ENCODE measurements at regions not wholly inside any gene's neighbourhood (a gene's known extent, or its start where the extent isn't known, plus 50 kb on each side); places are given as distances from the start of the nearest gene placed in this dataset.
A peak's percentile ranks its signal among the peaks of the same experiment; 100 is the strongest.

GRCh38 chr12:27907766-27908165, 64.8 kb downstream of the PTHLH start:
- TF ChIP-seq CTCF (IDR thresholded peaks at IDR 0.05; ENCODE audit: low read depth, low read length): no peak
- no peak for DNase-seq (ENCODE audit: extremely low read depth, low read depth)

DNA sequence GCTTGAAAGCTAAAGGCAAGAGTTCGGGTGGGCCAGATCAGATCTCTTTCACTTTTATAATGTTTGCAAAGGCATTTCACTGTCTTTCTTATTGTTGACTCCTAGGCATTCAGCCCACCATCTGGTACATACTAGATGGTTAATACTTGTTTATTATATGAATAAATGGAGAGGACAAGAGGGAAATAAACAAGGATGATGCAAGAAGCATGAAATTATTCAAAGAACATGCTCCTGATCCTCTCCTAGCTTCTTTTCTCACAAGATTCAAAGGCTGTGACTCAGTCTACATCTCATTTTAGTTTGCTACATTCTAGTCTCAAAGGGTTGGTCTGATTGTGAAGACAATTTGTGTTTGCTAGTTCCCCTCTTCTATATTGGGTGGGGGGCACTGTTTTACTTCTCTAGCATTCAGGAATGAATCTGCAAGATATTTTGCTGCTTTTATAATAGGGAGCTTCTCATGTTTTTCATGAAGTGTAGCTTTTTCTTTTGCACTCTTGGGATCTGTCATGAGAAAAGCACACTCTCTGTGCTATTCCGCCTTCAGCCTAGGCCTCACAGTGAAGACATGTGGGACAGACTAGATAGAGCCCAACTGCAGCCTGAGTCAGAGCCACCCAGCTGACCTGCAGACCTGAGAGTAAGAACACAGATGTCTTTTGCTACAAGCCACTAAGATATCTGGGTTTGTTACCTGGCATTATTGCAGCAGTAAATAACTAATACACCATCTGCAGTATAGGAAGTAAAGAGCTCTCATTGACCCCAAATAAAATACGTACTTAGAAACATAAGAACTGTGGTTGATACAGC, 65.7 kb downstream of the PTHLH start:
- peak; percentile 62 for DNase-seq (ENCODE audit: extremely low read depth, low read depth)
- TF ChIP-seq CTCF (IDR thresholded peaks at IDR 0.05; ENCODE audit: low read depth, low read length): no peak

DNA sequence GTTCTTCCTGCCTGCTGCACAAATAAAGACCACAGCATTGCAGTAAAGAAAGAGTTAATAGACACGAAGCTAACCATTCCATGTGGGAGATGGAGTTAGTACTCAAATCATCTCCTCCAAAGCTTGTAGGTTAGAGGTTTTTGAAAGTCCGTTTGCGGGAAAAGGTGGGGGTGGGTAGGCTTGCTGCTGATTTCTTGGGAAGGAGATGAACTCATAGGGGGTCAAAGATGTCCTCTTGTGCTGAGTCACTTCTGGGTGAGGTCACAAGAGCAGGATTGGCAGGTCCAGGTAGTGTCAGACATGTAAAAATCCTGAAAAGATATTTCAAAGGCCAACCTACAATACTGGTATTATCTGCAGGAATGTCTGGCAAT, 66.4 kb downstream of the PTHLH start:
- DNase-seq (ENCODE audit: extremely low read depth, low read depth): no peak
- no peak for TF ChIP-seq CTCF (IDR thresholded peaks at IDR 0.05; ENCODE audit: low read depth, low read length)

DNA sequence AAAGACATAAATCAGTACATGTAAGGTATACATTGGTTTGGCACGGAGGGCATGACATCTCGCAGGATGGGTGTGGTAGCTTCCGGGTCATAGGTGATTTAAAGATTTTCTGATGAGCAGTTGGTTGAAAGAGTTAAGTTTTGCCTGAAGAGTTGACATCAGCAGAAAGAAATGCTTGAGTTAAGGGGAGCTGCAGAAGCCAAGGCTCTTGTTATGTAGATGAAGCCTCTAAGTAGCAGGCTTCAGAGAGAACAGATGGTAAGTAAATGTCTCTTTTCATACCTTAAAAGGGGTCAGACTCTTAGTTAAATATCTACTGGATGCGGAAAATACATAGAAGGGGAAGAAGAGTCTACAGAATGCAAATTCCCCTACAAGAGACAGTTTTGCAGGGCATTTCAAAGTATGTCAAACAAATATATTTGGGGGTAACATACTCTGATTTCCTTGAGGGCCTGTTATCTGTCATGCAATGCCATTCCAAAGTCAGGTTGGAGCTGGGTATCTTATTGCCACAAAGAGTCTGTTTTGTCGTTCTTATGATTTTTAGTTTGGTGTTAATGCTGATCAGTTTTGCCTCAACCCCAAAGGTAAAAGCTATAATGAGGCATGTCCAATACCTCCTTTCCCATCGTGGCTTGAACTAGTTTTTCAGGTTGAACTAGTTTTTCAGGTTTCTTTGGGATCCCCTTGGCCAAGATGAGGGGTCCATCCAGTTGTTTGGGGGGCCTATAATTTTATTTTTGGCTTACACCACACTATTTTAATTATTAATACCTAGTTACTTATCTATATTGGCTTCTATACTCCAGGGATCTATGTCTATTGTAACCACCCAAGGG, 67.0 kb downstream of the PTHLH start:
- no peak for TF ChIP-seq CTCF (IDR thresholded peaks at IDR 0.05; ENCODE audit: low read depth, low read length)
- no peak for DNase-seq (ENCODE audit: extremely low read depth, low read depth)

- no peak for TF ChIP-seq CTCF (IDR thresholded peaks at IDR 0.05; ENCODE audit: low read depth, low read length)
- DNase-seq (ENCODE audit: extremely low read depth, low read depth): no peak
Measured at GRCh38 chr12:27902651-27903050, 69.9 kb downstream of the PTHLH start.

- no peak for DNase-seq (ENCODE audit: extremely low read depth, low read depth)
- TF ChIP-seq CTCF (IDR thresholded peaks at IDR 0.05; ENCODE audit: low read depth, low read length): no peak
Measured at GRCh38 chr12:27901959-27902358, 70.6 kb downstream of the PTHLH start.

All from AG09319 (cell line).